ENCODE measurements at regions not wholly inside any gene's neighbourhood (a gene's known extent, or its start where the extent isn't known, plus 50 kb on each side); places are given as distances from the start of the nearest gene placed in this dataset.

DNA sequence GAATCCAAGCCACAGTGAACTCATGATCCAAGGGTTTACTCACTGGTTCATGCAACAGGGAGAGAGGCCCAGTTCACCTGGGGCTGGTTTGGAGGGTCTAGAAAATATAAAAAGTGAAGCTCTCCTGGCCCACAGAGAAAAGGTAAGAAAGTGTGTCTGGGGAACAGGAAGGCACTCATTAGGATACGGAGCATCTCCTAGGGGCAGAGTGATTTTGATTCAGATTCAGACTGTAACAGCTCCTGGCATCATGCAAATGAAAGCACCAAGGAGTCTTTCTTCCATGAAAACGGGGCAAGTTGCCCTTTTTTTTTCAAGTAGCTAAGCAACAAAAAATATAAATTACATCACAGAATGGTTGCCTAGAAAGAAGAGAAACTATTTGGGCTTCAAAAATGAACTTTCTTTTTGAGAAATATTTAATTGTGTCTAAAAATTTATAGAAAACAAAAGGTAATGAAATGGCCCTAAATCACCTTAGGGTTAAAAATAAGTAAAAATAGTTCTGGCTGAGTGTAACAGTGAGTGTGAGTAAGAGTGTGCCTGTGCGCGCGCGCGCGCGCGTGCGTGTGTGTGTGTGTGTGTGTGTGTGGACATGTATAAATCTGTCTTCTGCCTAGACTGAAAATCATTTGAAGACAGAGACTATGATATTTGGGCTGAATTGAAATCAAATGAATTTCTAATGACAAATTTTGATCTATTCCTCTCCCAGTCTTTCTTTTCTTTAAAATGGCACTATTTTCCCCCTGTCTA, 177.8 kb upstream of the ZNF462 start:
- Histone ChIP-seq H3K79me2 (replicated peaks; ENCODE audit: insufficient read depth, low read length) (no peaks in the 10 kb centered on the region), H3K4me2 (ENCODE audit: low read length) (no peak overlapping the region), H3K9ac (ENCODE audit: low read length) (no peak overlapping the region), H4K20me1 (ENCODE audit: insufficient read depth) (no peaks in the 10 kb centered on the region), H3F3A (ENCODE audit: insufficient read depth, low read length, poor library complexity, severe bottlenecking) (no peaks in the 10 kb centered on the region), H3K9me2 (ENCODE audit: insufficient read depth, low read length) (no peaks in the 10 kb centered on the region), H3K27me3 (ENCODE audit: insufficient read depth, low read depth, low read length) (no peaks in the 10 kb centered on the region), H3K4me3 (ENCODE audit: low read length) (no peak overlapping the region), H3K36me3 (ENCODE audit: insufficient read depth, low read length) (no peaks in the 10 kb centered on the region), H3K9me3 (ENCODE audit: low read length) (no peaks in the 10 kb centered on the region), H2AFZ (ENCODE audit: low read depth, low read length) (no peak overlapping the region), H3K27ac (ENCODE audit: low read length) (no peak overlapping the region)
- no peak for TF ChIP-seq RAD21 (conservative IDR thresholded peaks at IDR 0.05)
- TF ChIP-seq MXI1 (conservative IDR thresholded peaks at IDR 0.05; ENCODE audit: poor library complexity, severe bottlenecking): no peak
- no peak for TF ChIP-seq EZH2 (IDR thresholded peaks at IDR 0.05; ENCODE audit: borderline replicate concordance, insufficient read depth, low read length, poor library complexity, severe bottlenecking)
- TF ChIP-seq TAF1 (IDR thresholded peaks at IDR 0.05; ENCODE audit: low read depth): no peak

GRCh38 chr9:106689089-106689488, 173.9 kb upstream of the ZNF462 start:
- Histone ChIP-seq H3K79me2 (replicated peaks; ENCODE audit: insufficient read depth, low read length) (no peaks in the 10 kb centered on the region), H2AFZ (ENCODE audit: low read depth, low read length) (no peak overlapping the region), H4K20me1 (ENCODE audit: insufficient read depth) (no peaks in the 10 kb centered on the region), H3K9me3 (ENCODE audit: low read length) (no peaks in the 10 kb centered on the region), H3K9me2 (ENCODE audit: insufficient read depth, low read length) (no peaks in the 10 kb centered on the region), H3K27ac (ENCODE audit: low read length) (no peak overlapping the region), H3K9ac (ENCODE audit: low read length) (no peak overlapping the region), H3F3A (ENCODE audit: insufficient read depth, low read length, poor library complexity, severe bottlenecking) (no peaks in the 10 kb centered on the region), H3K27me3 (ENCODE audit: insufficient read depth, low read depth, low read length) (no peaks in the 10 kb centered on the region), H3K4me2 (ENCODE audit: low read length) (no peak overlapping the region), H3K4me3 (ENCODE audit: low read length) (no peak overlapping the region), H3K36me3 (ENCODE audit: insufficient read depth, low read length) (no peaks in the 10 kb centered on the region)
- TF ChIP-seq EP300 (conservative IDR thresholded peaks at IDR 0.05; ENCODE audit: poor library complexity, severe bottlenecking) (no peak), MXI1 (conservative IDR thresholded peaks at IDR 0.05; ENCODE audit: poor library complexity, severe bottlenecking) (no peak), SMC3 (conservative IDR thresholded peaks at IDR 0.05; ENCODE audit: poor library complexity) (no peak), TAF1 (IDR thresholded peaks at IDR 0.05; ENCODE audit: low read depth) (no peak), EZH2 (IDR thresholded peaks at IDR 0.05; ENCODE audit: borderline replicate concordance, insufficient read depth, low read length, poor library complexity, severe bottlenecking) (no peak), RAD21 (conservative IDR thresholded peaks at IDR 0.05) (no peak), POLR2AphosphoS5 (IDR thresholded peaks at IDR 0.05) (no peak), REST (IDR thresholded peaks at IDR 0.05; ENCODE audit: borderline replicate concordance) (no peak), CTCF (IDR thresholded peaks at IDR 0.05; ENCODE audit: poor library complexity, severe bottlenecking) (no peak)

All from neural cell (in vitro differentiated cells).